GM20000 (cell line): ENCODE measurements at regions not wholly inside any gene's neighbourhood (a gene's known extent, or its start where the extent isn't known, plus 50 kb on each side); places are given as distances from the start of the nearest gene placed in this dataset.
"Not testable (repeated sequence)": the region's sequence is repeated elsewhere in the genome, so short reads cannot be mapped to it uniquely, and the experiment has no call there.

Source experiments
- DNase-seq: peaks from one replicate; pipeline ENCODE4 v3.0.0; 2012; ENCODE audit warnings: low spot score
- TF ChIP-seq, protein P1 (sequence below): IDR thresholded peaks from 2 replicates; pipeline ENCODE4 v1.5.1; 2012; ENCODE audit warnings: mild to moderate bottlenecking, control low read depth; ENCODE audit errors: extremely low read depth, missing control alignments

GRCh38 chr17:70750983-70751382 is 581.7 kb downstream of the KCNJ2 start:
- TF ChIP-seq, protein P1, sequence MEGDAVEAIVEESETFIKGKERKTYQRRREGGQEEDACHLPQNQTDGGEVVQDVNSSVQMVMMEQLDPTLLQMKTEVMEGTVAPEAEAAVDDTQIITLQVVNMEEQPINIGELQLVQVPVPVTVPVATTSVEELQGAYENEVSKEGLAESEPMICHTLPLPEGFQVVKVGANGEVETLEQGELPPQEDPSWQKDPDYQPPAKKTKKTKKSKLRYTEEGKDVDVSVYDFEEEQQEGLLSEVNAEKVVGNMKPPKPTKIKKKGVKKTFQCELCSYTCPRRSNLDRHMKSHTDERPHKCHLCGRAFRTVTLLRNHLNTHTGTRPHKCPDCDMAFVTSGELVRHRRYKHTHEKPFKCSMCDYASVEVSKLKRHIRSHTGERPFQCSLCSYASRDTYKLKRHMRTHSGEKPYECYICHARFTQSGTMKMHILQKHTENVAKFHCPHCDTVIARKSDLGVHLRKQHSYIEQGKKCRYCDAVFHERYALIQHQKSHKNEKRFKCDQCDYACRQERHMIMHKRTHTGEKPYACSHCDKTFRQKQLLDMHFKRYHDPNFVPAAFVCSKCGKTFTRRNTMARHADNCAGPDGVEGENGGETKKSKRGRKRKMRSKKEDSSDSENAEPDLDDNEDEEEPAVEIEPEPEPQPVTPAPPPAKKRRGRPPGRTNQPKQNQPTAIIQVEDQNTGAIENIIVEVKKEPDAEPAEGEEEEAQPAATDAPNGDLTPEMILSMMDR: no peak
- no peak for DNase-seq

GRCh38 chr17:70752461-70752860 is 583.1 kb downstream of the KCNJ2 start:
- not testable (repeated sequence) for DNase-seq

DNA sequence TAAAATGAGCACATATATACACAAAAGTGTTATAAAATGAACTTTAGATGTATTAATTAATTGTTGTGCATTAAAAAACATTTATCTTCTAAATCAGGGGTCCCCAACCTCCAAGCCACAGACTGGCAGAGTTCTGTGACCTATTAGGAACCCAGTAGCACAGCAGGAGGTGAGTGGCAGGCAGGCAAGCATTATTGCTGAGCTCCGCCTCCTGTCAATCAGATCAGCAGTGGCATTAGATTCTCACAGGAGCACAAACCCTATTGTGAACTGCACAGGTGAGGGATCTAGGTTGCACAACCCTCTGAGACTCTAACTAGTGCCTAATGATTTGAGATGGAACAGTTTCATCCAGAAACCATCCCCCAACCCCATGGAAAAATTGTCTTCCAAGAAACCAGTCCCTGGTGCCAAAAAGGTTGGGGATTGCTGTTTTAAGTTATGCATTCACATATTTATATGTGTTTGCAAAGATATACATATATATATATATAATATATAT is 583.7 kb downstream of the KCNJ2 start:
- TF ChIP-seq, protein P1: no peak

DNA sequence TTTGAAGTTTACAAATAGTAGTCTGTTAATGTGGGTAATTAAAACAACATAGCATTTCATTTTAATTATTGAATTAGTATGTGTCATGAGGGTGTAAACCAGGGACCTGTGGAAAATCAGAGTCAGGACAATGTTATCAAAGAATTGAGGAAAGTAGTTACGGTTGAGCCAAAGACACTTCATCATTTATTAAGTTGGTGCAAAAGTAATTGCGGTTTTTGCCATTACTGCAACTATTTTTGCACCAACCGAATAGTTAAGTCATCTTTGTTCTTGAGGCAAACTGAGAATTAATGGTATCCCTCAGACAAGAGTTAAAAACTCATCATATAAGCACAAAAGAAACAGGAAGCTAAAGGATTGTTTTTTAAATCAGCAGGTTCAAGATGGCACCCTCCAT is 593.7 kb downstream of the KCNJ2 start:
- no peak for DNase-seq
- TF ChIP-seq, protein P1: no peak

More for the DNA sequence above, 583.7 kb downstream of the KCNJ2 start:
- DNase-seq: no peak

GRCh38 chr17:70767102-70767701 is 597.9 kb downstream of the KCNJ2 start:
- DNase-seq: peak; percentile 4
- TF ChIP-seq, protein P1: peak; percentile 28

GRCh38 chr17:70769956-70770355 is 600.6 kb downstream of the KCNJ2 start:
- TF ChIP-seq, protein P1: no peak
- no peak for DNase-seq

DNA sequence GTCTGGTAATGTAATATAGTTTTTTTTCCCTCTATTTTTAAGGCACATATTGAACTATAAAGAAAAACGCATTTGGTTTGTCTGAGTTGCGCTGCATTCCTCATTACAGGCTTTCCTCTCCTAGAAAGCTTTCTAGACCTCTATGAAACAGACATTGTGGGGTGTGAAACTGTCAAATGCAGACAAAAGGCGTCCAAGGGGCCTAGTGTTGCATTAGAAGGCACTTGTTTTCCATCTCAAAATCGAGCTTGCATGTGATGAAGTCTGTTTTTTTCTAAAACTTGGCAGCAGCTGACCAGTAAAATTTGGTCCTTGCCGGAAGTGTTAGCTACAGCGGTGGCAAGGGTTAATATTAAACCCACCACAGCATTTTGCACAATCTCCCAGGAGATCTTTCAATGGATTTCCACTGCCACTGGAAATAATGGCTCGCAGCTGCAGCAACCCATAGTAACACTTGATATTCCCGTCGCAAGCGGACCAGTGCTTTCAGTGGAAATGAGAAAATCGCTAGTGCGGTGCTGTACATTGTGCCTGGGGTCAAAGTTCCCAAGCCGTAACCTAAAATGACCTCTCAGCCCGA is 602.6 kb downstream of the KCNJ2 start:
- no peak for DNase-seq
- TF ChIP-seq, protein P1: no peak

DNA sequence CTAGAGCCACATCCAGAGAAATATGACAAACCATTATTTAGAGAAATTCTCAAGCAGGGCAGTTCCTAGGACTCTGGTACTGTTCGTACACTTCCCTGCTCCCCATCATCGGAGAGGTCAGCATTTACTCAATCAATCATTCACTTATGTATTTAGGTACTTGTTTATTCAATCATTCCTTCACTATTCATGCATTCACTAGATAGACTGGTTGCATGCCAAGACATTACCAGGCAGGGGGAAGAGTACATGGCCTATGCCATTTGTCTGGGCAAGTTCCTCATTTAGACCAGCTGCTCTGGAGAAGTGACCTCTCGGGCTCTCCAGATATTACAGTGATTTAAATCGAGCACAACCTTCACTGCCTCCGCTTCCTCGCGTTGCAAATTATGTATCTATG is 603.4 kb downstream of the KCNJ2 start:
- TF ChIP-seq, protein P1: no peak
- DNase-seq: no peak
